ENCODE measurements at regions not wholly inside any gene's neighbourhood (a gene's known extent, or its start where the extent isn't known, plus 50 kb on each side); places are given as distances from the start of the nearest gene placed in this dataset.

DNA sequence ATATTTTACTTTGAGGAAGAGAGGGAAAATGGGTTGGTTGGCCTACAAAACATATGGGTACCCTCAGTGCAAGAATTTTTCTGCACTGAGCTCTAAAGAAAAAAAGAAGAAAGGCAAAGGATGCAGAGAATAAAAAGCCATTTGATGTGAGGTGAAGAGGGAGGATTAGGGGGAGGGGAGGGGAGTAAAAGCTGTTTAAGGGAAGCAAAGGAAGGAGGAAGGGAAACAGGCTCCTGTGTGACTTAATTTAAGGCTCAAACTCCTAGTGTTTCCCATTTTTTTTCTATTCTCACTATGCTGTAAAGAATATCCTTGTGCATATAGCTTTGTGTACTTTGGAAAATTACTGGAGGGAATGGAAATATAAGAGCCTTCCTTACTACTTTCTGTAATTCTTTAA, 78.7 kb downstream of the NKX2-1 start:
- H3K27ac ChIP-seq (ENCODE audit: insufficient read depth, low read depth, low read length, poor library complexity, severe bottlenecking): no peak overlapping the region
- no peak overlapping the region for H3K4me3 ChIP-seq (ENCODE audit: insufficient read depth, low read depth, low read length)
- H3K9me3 ChIP-seq (ENCODE audit: control insufficient read depth, low read length): no peaks in the 10 kb centered on the region
- H3K4me1 ChIP-seq (ENCODE audit: control insufficient read depth, insufficient read depth, low read length): peaks cover 13% of the 10 kb centered on the region
- no peaks in the 10 kb centered on the region for H3K36me3 ChIP-seq (ENCODE audit: control insufficient read depth, insufficient read depth, low read length)
- peaks cover 100% of the 10 kb centered on the region for H3K27me3 ChIP-seq (ENCODE audit: control insufficient read depth, insufficient read depth, low read length, poor library complexity, severe bottlenecking)

DNA sequence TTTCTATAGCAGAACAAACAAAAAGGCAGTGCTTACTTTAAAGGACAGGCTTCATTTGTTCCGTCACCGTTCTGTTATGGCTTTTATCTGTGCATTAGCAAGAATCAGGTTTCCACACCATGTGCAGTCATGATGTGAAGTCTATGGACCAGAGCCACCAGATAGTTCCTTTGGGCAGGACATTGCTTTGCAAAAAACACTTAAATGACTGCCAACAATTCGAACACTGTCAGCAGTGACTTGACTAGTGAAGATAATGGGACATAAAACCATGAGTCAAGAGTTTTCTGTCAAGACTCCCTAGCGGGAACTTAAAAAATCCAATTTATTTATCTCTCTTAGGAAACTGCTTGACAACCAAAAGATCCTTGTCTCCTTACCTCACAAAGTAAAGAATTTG, 80.3 kb downstream of the NKX2-1 start:
- Histone ChIP-seq H3K27me3 (ENCODE audit: control insufficient read depth, insufficient read depth, low read length, poor library complexity, severe bottlenecking) (peaks cover 100% of the 10 kb centered on the region), H3K36me3 (ENCODE audit: control insufficient read depth, insufficient read depth, low read length) (no peaks in the 10 kb centered on the region), H3K27ac (ENCODE audit: insufficient read depth, low read depth, low read length, poor library complexity, severe bottlenecking) (no peak overlapping the region), H3K9me3 (ENCODE audit: control insufficient read depth, low read length) (no peaks in the 10 kb centered on the region), H3K4me1 (ENCODE audit: control insufficient read depth, insufficient read depth, low read length) (peaks cover 13% of the 10 kb centered on the region), H3K4me3 (ENCODE audit: insufficient read depth, low read depth, low read length) (no peak overlapping the region)
- WGBS, 2 experiments: 88 to 94% methylated on average over 4 of the region's 4 CpGs

DNA sequence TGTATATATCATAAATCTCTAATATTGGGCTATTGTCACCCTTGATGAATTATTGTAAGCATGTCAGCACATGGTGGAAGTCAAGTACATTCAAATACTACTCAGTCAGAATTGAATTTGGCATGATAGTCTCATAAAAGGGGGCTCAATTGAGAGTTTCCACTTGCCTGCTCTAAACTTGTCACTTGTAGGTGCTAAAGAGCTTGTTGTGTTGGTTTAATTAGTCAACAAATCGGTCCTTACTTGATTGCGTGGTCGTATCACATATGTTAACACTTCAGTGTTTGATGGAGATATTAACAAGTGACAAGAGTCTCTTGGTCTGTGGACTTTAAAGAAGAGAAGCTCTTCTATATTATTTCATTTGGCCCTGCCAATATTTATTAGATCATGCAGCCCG, 81.1 kb downstream of the NKX2-1 start:
- WGBS, 2 experiments: 88 to 96% methylated on average over 4 of the region's 4 CpGs

DNA sequence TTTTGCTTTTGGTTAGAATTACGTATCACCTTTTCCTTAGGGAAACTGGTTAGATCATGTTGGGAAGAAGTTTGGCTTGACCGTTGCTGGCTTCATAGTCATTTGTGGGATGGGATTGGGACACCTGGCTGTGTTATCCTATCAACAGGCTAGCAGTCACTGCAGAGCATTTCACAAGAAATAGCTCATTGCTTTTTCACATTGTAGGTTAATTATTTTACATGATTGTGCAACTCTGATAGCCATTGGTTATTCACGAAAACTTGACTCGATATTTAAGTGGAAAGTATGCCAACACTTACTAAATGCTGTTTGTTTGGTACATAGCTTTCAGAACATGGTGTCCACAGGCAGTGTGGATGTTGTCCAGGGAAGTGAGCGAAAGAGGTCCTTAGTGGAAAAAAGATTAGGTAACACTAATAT, 89.4 kb downstream of the NKX2-1 start:
- Histone ChIP-seq H3K36me3 (ENCODE audit: control insufficient read depth, insufficient read depth, low read length) (no peaks in the 10 kb centered on the region), H3K27ac (ENCODE audit: insufficient read depth, low read depth, low read length, poor library complexity, severe bottlenecking) (no peak overlapping the region), H3K4me3 (ENCODE audit: insufficient read depth, low read depth, low read length) (no peak overlapping the region), H3K9me3 (ENCODE audit: control insufficient read depth, low read length) (no peaks in the 10 kb centered on the region), H3K27me3 (ENCODE audit: control insufficient read depth, insufficient read depth, low read length, poor library complexity, severe bottlenecking) (peaks cover 87% of the 10 kb centered on the region), H3K4me1 (ENCODE audit: control insufficient read depth, insufficient read depth, low read length) (no peaks in the 10 kb centered on the region)
- WGBS, 2 experiments: 92 to 95% methylated on average over 5 of the region's 5 CpGs

More for the DNA sequence above, 81.1 kb downstream of the NKX2-1 start:
- H3K4me1 ChIP-seq (ENCODE audit: control insufficient read depth, insufficient read depth, low read length): peaks cover 9% of the 10 kb centered on the region
- no peak overlapping the region for H3K4me3 ChIP-seq (ENCODE audit: insufficient read depth, low read depth, low read length)
- no peak overlapping the region for H3K27ac ChIP-seq (ENCODE audit: insufficient read depth, low read depth, low read length, poor library complexity, severe bottlenecking)
- no peaks in the 10 kb centered on the region for H3K36me3 ChIP-seq (ENCODE audit: control insufficient read depth, insufficient read depth, low read length)
- peaks cover 100% of the 10 kb centered on the region for H3K27me3 ChIP-seq (ENCODE audit: control insufficient read depth, insufficient read depth, low read length, poor library complexity, severe bottlenecking)
- no peaks in the 10 kb centered on the region for H3K9me3 ChIP-seq (ENCODE audit: control insufficient read depth, low read length)

DNA sequence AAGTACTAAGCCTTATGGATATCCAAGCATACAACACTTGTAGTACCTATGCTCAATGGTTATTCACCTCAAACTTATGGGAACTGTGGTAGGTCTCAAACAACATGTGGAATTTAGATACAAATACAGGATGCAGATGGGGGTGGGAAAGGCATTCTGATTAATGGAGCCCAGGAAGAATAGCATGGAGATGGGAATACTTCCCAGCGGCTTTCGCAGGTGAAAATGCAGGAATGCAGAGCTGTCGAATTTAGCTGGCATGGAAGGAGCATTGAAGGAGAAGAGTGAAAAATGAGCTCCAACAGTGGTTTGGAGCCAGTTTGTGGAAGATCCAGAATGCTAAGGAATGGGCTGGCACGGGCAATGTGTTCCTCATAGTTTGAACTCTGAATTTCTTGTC, 89.9 kb downstream of the NKX2-1 start:
- Histone ChIP-seq H3K4me1 (ENCODE audit: control insufficient read depth, insufficient read depth, low read length) (no peaks in the 10 kb centered on the region), H3K4me3 (ENCODE audit: insufficient read depth, low read depth, low read length) (no peak overlapping the region), H3K9me3 (ENCODE audit: control insufficient read depth, low read length) (no peaks in the 10 kb centered on the region), H3K36me3 (ENCODE audit: control insufficient read depth, insufficient read depth, low read length) (no peaks in the 10 kb centered on the region), H3K27me3 (ENCODE audit: control insufficient read depth, insufficient read depth, low read length, poor library complexity, severe bottlenecking) (peaks cover 87% of the 10 kb centered on the region), H3K27ac (ENCODE audit: insufficient read depth, low read depth, low read length, poor library complexity, severe bottlenecking) (no peak overlapping the region)
- WGBS, 2 experiments: 48% methylated on average over 4 of the region's 4 CpGs

DNA sequence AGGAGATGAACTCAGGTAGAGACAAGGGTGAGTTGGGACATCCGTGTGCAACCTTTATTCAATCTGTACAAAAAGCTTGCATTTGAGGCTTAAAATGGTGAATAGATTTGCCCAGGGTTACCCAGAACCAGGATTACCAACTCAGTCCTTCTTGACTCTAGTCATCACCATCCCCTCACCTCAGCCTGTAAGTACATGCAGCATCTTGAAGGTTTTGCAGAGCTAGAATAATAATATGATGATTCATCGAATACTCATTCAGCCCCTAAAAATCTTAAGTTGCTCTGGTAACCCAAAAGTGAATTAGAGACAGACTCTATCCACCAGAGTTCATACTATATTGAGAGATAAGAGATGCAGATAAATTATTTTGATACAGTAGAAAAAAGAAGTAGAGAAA, 90.3 kb downstream of the NKX2-1 start:
- 55 to 98% methylated on average over 1 to 2 of the region's 2 CpGs for WGBS, 2 experiments
- H3K27ac ChIP-seq (ENCODE audit: insufficient read depth, low read depth, low read length, poor library complexity, severe bottlenecking): no peak overlapping the region
- no peaks in the 10 kb centered on the region for H3K36me3 ChIP-seq (ENCODE audit: control insufficient read depth, insufficient read depth, low read length)
- no peak overlapping the region for H3K4me3 ChIP-seq (ENCODE audit: insufficient read depth, low read depth, low read length)
- H3K4me1 ChIP-seq (ENCODE audit: control insufficient read depth, insufficient read depth, low read length): no peaks in the 10 kb centered on the region
- no peaks in the 10 kb centered on the region for H3K9me3 ChIP-seq (ENCODE audit: control insufficient read depth, low read length)
- H3K27me3 ChIP-seq (ENCODE audit: control insufficient read depth, insufficient read depth, low read length, poor library complexity, severe bottlenecking): peaks cover 87% of the 10 kb centered on the region

DNA sequence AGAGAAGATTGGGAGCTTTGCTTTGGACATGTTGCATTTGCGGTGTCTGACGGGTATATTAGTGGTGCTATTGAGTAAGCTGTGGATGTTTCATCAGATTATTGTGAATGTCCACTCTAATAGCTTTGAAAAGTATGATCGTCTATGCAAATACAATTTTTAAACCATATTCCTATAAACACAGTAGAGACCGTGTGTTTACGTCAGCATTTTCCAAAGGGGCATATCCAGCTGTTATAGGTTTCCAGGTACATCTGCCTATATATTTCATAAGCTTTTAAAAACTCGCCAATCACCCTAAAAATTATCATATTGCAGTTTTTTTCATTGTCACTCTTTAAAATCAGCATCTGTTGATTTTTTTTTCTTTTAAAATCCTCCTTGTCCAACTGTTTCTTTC, 91.7 kb downstream of the NKX2-1 start:
- Histone ChIP-seq H3K4me3 (ENCODE audit: insufficient read depth, low read depth, low read length) (no peak overlapping the region), H3K4me1 (ENCODE audit: control insufficient read depth, insufficient read depth, low read length) (peaks cover 12% of the 10 kb centered on the region), H3K27me3 (ENCODE audit: control insufficient read depth, insufficient read depth, low read length, poor library complexity, severe bottlenecking) (peaks cover 87% of the 10 kb centered on the region), H3K27ac (ENCODE audit: insufficient read depth, low read depth, low read length, poor library complexity, severe bottlenecking) (no peak overlapping the region), H3K36me3 (ENCODE audit: control insufficient read depth, insufficient read depth, low read length) (no peaks in the 10 kb centered on the region), H3K9me3 (ENCODE audit: control insufficient read depth, low read length) (no peaks in the 10 kb centered on the region)
- 91 to 94% methylated on average over 6 of the region's 6 CpGs for WGBS, 2 experiments

DNA sequence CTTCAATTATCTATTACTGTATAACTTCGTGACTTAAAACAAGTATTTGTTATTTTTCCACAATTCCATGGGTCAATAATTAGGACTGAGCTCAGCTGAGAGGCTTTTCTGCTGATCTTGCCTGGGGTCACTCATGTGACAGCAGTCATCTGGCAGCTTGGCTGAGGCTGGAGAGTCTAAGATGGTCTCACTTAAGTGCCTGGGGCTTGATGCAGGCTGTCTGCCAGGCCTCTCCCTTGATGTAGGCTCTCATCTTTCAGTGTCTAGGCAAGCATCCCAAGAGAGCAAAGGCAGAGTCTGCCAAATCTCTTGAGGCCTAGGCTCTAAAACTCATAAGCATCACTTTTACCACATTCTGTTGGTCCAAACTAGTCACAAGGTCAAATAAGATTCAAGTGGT, 93.2 kb downstream of the NKX2-1 start:
- Histone ChIP-seq H3K36me3 (ENCODE audit: control insufficient read depth, insufficient read depth, low read length) (no peaks in the 10 kb centered on the region), H3K27me3 (ENCODE audit: control insufficient read depth, insufficient read depth, low read length, poor library complexity, severe bottlenecking) (peaks cover 95% of the 10 kb centered on the region), H3K4me3 (ENCODE audit: insufficient read depth, low read depth, low read length) (no peak overlapping the region), H3K9me3 (ENCODE audit: control insufficient read depth, low read length) (no peaks in the 10 kb centered on the region), H3K27ac (ENCODE audit: insufficient read depth, low read depth, low read length, poor library complexity, severe bottlenecking) (no peak overlapping the region), H3K4me1 (ENCODE audit: control insufficient read depth, insufficient read depth, low read length) (peaks cover 16% of the 10 kb centered on the region)
- 92 to 100% methylated on average over 1 of the region's 1 CpG for WGBS, 2 experiments

DNA sequence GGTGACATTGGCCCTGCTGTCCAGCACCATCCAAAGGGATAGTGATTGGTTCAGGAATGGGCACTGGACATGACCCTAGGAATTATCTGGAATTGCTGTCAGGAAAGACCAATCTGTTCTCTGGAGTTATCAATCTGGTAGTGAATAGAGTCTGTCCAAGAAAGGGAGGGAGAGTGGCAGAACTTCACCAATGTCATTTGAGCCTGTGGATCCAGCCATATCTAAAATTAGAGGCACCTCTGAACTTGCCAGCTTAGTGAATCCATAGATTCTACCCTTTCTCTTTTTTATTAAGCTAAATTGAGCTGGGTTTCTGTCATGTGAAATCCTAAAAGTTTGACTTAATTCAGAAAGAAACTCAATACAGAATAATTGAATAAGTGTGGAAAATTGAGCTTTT, 93.9 kb downstream of the NKX2-1 start:
- no peaks in the 10 kb centered on the region for H3K36me3 ChIP-seq (ENCODE audit: control insufficient read depth, insufficient read depth, low read length)
- H3K4me1 ChIP-seq (ENCODE audit: control insufficient read depth, insufficient read depth, low read length): peaks cover 16% of the 10 kb centered on the region
- no peaks in the 10 kb centered on the region for H3K9me3 ChIP-seq (ENCODE audit: control insufficient read depth, low read length)
- no peak overlapping the region for H3K27ac ChIP-seq (ENCODE audit: insufficient read depth, low read depth, low read length, poor library complexity, severe bottlenecking)
- no peak overlapping the region for H3K4me3 ChIP-seq (ENCODE audit: insufficient read depth, low read depth, low read length)
- peaks cover 100% of the 10 kb centered on the region for H3K27me3 ChIP-seq (ENCODE audit: control insufficient read depth, insufficient read depth, low read length, poor library complexity, severe bottlenecking)

DNA sequence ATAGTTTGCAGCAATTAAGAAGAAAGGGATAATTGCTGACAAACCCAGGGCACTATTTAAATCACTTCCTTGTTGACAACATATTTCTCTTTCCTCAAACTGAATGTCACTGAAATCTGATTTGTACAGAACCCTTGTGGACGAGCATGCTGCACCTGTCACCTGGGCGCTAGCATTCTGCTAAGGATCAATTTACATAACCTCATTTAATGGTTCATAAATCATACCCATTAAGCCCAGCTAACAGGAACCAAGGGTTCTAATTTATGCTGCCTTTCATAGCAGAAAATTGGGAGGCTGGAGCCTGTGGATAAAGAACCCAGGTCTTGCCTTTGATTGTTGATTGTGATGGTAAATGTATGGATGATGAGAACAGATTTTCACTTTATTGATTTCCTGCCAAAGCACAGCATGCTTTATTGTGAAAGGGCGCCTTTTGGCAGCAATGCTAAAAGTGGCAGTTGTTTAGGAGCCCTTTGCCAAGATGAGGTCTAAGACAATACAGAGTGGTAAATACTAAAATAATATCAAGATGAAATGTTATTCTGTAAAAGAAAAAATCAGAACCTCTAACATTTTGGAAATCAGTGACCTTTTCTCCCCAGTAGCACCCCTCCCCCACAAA, 95.4 kb downstream of the NKX2-1 start:
- 80 to 85% methylated on average over 3 of the region's 3 CpGs for WGBS, 2 experiments
- H3K9me3 ChIP-seq (ENCODE audit: control insufficient read depth, low read length): no peaks in the 10 kb centered on the region
- no peak overlapping the region for H3K4me3 ChIP-seq (ENCODE audit: insufficient read depth, low read depth, low read length)
- H3K27ac ChIP-seq (ENCODE audit: insufficient read depth, low read depth, low read length, poor library complexity, severe bottlenecking): no peak overlapping the region
- peaks cover 100% of the 10 kb centered on the region for H3K27me3 ChIP-seq (ENCODE audit: control insufficient read depth, insufficient read depth, low read length, poor library complexity, severe bottlenecking)
- H3K4me1 ChIP-seq (ENCODE audit: control insufficient read depth, insufficient read depth, low read length): peaks cover 16% of the 10 kb centered on the region
- no peaks in the 10 kb centered on the region for H3K36me3 ChIP-seq (ENCODE audit: control insufficient read depth, insufficient read depth, low read length)

DNA sequence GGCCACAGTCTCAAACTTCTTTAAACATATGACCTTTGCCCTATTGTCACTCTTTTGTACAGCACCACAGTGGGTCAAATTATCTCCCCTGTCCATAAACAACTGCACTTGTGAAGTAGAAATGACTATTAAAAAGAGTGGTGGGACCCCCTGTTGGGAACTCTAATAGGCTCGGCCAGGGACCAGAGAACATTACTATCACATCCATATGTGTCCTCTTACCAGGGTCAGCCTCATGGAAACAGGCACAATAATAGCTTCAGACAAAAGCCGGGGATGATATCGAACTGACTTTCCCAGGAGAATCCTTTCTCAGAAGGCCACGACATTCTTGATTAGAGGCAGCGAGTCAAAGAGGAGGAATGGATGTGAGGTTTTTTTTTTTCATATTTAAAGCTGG, 96.6 kb downstream of the NKX2-1 start:
- no peak overlapping the region for H3K27ac ChIP-seq (ENCODE audit: insufficient read depth, low read depth, low read length, poor library complexity, severe bottlenecking)
- H3K4me3 ChIP-seq (ENCODE audit: insufficient read depth, low read depth, low read length): no peak overlapping the region
- 22 to 29% methylated on average over 5 of the region's 5 CpGs for WGBS, 2 experiments
- no peaks in the 10 kb centered on the region for H3K9me3 ChIP-seq (ENCODE audit: control insufficient read depth, low read length)
- H3K36me3 ChIP-seq (ENCODE audit: control insufficient read depth, insufficient read depth, low read length): no peaks in the 10 kb centered on the region
- peaks cover 100% of the 10 kb centered on the region for H3K27me3 ChIP-seq (ENCODE audit: control insufficient read depth, insufficient read depth, low read length, poor library complexity, severe bottlenecking)
- H3K4me1 ChIP-seq (ENCODE audit: control insufficient read depth, insufficient read depth, low read length): peaks cover 16% of the 10 kb centered on the region
